22Rv1 (cell line): ENCODE measurements at regions not wholly inside any gene's neighbourhood (a gene's known extent, or its start where the extent isn't known, plus 50 kb on each side); places are given as distances from the start of the nearest gene placed in this dataset.

Experiments
- ZFX ChIP-seq: fragments of 450-650 bp; IDR thresholded peaks from 2 replicates; pipeline ENCODE4 v1.6.1; 2017; ENCODE audit warnings: antibody characterized with exemption, borderline replicate concordance
- TF ChIP-seq, protein P1 (sequence below): fragments of 450-650 bp; IDR thresholded peaks from 2 replicates; pipeline ENCODE4 v1.5.1; 2017; ENCODE audit warnings: mild to moderate bottlenecking

DNA sequence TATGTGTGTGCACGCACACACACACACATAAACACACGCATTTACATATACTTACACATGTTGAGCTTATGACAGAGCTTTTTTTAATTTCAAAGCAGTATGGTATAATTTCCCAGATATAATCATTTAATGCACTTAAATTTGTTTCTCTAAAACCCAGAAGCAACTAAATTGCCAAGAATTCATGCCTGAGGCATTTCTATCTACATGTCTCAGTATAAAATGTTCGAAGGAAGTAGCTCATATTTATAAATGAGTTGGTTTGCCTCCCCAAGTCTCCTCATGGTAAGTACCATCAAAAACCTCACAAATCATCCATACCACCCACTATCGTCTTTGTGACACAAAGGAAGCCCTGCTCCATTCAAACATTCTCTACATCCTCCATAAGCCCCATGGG is 130.6 kb downstream of the RPL22L1 start:
- TF ChIP-seq, protein P1, sequence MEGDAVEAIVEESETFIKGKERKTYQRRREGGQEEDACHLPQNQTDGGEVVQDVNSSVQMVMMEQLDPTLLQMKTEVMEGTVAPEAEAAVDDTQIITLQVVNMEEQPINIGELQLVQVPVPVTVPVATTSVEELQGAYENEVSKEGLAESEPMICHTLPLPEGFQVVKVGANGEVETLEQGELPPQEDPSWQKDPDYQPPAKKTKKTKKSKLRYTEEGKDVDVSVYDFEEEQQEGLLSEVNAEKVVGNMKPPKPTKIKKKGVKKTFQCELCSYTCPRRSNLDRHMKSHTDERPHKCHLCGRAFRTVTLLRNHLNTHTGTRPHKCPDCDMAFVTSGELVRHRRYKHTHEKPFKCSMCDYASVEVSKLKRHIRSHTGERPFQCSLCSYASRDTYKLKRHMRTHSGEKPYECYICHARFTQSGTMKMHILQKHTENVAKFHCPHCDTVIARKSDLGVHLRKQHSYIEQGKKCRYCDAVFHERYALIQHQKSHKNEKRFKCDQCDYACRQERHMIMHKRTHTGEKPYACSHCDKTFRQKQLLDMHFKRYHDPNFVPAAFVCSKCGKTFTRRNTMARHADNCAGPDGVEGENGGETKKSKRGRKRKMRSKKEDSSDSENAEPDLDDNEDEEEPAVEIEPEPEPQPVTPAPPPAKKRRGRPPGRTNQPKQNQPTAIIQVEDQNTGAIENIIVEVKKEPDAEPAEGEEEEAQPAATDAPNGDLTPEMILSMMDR: no peak
- no peak for TF ChIP-seq ZFX
